Adrenal gland (tissue), 5 donors: ENCODE measurements at regions not wholly inside any gene's neighbourhood (a gene's known extent, or its start where the extent isn't known, plus 50 kb on each side); places are given as distances from the start of the nearest gene placed in this dataset.

Source experiments
- POLR2A ChIP-seq, 2 donors: fragments of 450-650 bp; IDR thresholded peaks; one replicate each; pipeline ENCODE4 v1.6.1; 2017; ENCODE audit warnings: antibody characterized with exemption in 2 of 2, mild to moderate bottlenecking in 2 of 2, moderate library complexity in 1 of 2
- TF ChIP-seq, protein P1 (sequence below), 6 experiments: fragments of 450-650 bp in 4 of 6; fragments of 200-600 bp in 2 of 6; sonication (generic) in 1 of 6; IDR thresholded peaks; 1 replicate in 5 of 6; 2 replicates in 1 of 6; pipeline versions ENCODE4 v1.5.1 to v1.8.0; 2016 to 2021; ENCODE audit warnings: antibody characterized with exemption in 6 of 6, mild to moderate bottlenecking in 2 of 6, moderate library complexity in 1 of 6
- donor health status: DM: no; HTN: no; CAD: no.

DNA sequence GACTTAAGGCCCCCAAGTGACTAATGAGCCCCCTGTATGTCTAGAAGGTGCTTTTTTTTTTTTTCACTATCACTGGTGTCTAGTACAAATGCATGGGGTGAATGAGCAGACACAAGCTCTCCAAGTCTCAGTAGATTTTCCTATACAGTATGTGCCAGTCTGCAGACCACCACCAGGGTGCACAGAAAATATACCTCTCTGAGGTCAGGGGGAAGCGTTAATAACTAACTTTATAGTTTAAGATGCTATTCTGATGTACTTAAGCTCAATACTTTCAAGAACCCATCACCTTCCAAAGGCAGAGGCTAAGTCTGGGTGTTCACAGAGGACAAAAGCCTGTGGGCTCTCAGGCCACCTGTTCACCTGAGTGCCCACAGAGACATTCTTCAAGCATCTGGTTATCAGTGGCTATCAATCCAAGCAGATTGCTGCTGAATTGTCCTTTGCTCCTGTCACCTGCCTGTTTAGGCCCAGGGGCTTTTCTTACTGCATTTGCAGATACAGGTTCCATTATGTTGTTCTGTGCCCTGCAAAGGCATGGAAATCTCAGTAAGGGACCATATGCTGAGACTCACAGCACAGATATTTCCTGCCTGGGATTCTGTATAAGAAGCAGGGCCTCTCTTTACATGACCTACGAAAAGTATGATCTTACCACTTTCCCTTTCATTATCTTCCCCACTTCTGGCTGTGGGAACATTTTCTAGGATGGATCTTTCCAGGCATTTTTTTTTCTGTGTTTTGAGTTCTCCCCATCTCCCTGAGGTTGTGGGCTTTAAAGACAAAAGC, 534.6 kb downstream of the TNS1 start:
- TF ChIP-seq POLR2A (IDR thresholded peaks at IDR 0.05), result no peak
- TF ChIP-seq, protein P1, sequence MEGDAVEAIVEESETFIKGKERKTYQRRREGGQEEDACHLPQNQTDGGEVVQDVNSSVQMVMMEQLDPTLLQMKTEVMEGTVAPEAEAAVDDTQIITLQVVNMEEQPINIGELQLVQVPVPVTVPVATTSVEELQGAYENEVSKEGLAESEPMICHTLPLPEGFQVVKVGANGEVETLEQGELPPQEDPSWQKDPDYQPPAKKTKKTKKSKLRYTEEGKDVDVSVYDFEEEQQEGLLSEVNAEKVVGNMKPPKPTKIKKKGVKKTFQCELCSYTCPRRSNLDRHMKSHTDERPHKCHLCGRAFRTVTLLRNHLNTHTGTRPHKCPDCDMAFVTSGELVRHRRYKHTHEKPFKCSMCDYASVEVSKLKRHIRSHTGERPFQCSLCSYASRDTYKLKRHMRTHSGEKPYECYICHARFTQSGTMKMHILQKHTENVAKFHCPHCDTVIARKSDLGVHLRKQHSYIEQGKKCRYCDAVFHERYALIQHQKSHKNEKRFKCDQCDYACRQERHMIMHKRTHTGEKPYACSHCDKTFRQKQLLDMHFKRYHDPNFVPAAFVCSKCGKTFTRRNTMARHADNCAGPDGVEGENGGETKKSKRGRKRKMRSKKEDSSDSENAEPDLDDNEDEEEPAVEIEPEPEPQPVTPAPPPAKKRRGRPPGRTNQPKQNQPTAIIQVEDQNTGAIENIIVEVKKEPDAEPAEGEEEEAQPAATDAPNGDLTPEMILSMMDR (IDR thresholded peaks at IDR 0.05), result no peak
